Endothelial cell of umbilical vein (primary cell): ENCODE measurements at regions not wholly inside any gene's neighbourhood (a gene's known extent, or its start where the extent isn't known, plus 50 kb on each side); places are given as distances from the start of the nearest gene placed in this dataset.

Experiments used
- BruUV-seq: library from RNA; stranded (reverse); fragments of 400-500 nt; replicated peaks from 2 replicates; lab custom pipeline; 2021; lab: Mats Ljungman, UMichigan
- CTCF ChIA-PET: fragments of 300-600, 350-600 bp; sonication (Branson Sonifier 250); formaldehyde crosslinking; loops from one replicate; lab custom pipeline; 2021; ENCODE audit warnings: antibody characterized with exemption, inconsistent platforms; lab: Charles Lee
- POLR2A ChIA-PET: fragments of 300-600, 350-600 bp; sonication (Branson Sonifier 250); formaldehyde crosslinking; loops from one replicate; lab custom pipeline; 2021; ENCODE audit warnings: antibody characterized with exemption, inconsistent platforms; lab: Charles Lee
- DNase-seq: peaks from one replicate; pipeline ENCODE4 v3.0.0-alpha.2; 2011; ENCODE audit warnings: low read depth, low spot score
- FAIRE-seq: peaks from 2 replicates; lab custom pipeline; 2011; peaks lifted over from hg19 to GRCh38; lab: Jason Lieb, UNC
- H2AFZ ChIP-seq: 2 replicates; pipeline ENCODE4 v1.6.0; 2012; ENCODE audit warnings: low read depth, low read length, control low read depth, inconsistent platforms
- H3K27ac ChIP-seq: 2 replicates; pipeline ENCODE4 v1.5.1; 2011; ENCODE audit warnings: low read depth, mild to moderate bottlenecking, control low read depth, low read length, moderate library complexity; ENCODE audit not compliant: insufficient read depth
- H3K27me3 ChIP-seq, 2 experiments: 2 replicates each; pipeline versions ENCODE4 v1.6.0 to v1.6.1; 2011; ENCODE audit warnings: low read length in 2 of 2, mixed read lengths in 1 of 2; ENCODE audit not compliant: control insufficient read depth in 2 of 2, insufficient read depth in 2 of 2
- H3K36me3 ChIP-seq, 2 experiments: 2 replicates in 1 of 2; 3 replicates in 1 of 2; pipeline ENCODE4 v1.5.1; 2011; ENCODE audit warnings: low read length in 2 of 2, mild to moderate bottlenecking in 1 of 2, moderate library complexity in 1 of 2; ENCODE audit not compliant: control insufficient read depth in 2 of 2, insufficient read depth in 2 of 2; ENCODE audit errors: extremely low read depth in 1 of 2
- H3K4me1 ChIP-seq: 3 replicates; pipeline ENCODE4 v1.5.1; 2011; ENCODE audit warnings: mild to moderate bottlenecking, low read length; ENCODE audit not compliant: control insufficient read depth, insufficient read depth; ENCODE audit errors: extremely low read depth
- H3K4me2 ChIP-seq: 2 replicates; pipeline ENCODE4 v1.6.1; 2011; ENCODE audit warnings: low read length, control low read depth, mixed read lengths; ENCODE audit not compliant: insufficient read depth
- H3K4me3 ChIP-seq, 3 experiments: fragments of 200-600 bp in 1 of 3; sonication (generic), shearing (Covaris generic) in 1 of 3; replicated peaks in 1 of 3; 2 replicates each; pipeline ENCODE4 v1.5.1; 2011 to 2016; ENCODE audit warnings: control low read depth in 3 of 3, low read length in 3 of 3, mild to moderate bottlenecking in 2 of 3, inconsistent platforms in 1 of 3, low read depth in 1 of 3, moderate library complexity in 1 of 3; ENCODE audit not compliant: insufficient read depth in 1 of 3
- H3K79me2 ChIP-seq: 2 replicates; pipeline ENCODE4 v1.6.0; 2012; ENCODE audit warnings: low read length, inconsistent platforms; ENCODE audit not compliant: control insufficient read depth, insufficient read depth
- H3K9ac ChIP-seq: replicated peaks from 2 replicates; pipeline ENCODE3; 2011; ENCODE audit warnings: low read length, control low read depth; ENCODE audit not compliant: insufficient read depth; ENCODE audit errors: extremely low read depth
- H3K9me1 ChIP-seq: replicated peaks from 3 replicates; pipeline ENCODE4 v1.6.0; 2011; ENCODE audit warnings: mild to moderate bottlenecking, low read length; ENCODE audit not compliant: control insufficient read depth, insufficient read depth; ENCODE audit errors: extremely low read depth
- H3K9me3 ChIP-seq: replicated peaks from 2 replicates; pipeline ENCODE4 v1.5.1; 2012; ENCODE audit warnings: low read length, inconsistent platforms; ENCODE audit not compliant: control insufficient read depth, insufficient read depth
- H4K20me1 ChIP-seq: replicated peaks from 2 replicates; pipeline ENCODE3; 2011; ENCODE audit warnings: mild to moderate bottlenecking, low read length; ENCODE audit not compliant: control insufficient read depth, insufficient read depth; ENCODE audit errors: extremely low read depth
- CTCF ChIP-seq, 2 donors: IDR thresholded peaks; 1 replicate in 1 of 2; 2 replicates in 1 of 2; pipeline ENCODE4 v1.5.1; 2011; ENCODE audit warnings: low read length in 2 of 2, mild to moderate bottlenecking in 2 of 2, moderate library complexity in 2 of 2, control low read depth in 1 of 2, inconsistent platforms in 1 of 2, low read depth in 1 of 2; ENCODE audit not compliant: insufficient read depth in 1 of 2; ENCODE audit errors: extremely low read depth in 1 of 2
- EZH2 ChIP-seq: IDR thresholded peaks from 2 replicates; pipeline ENCODE4 v1.6.1; 2012; ENCODE audit warnings: borderline replicate concordance, low read depth, mild to moderate bottlenecking, moderate library complexity, low read length, inconsistent platforms; ENCODE audit not compliant: severe bottlenecking
- FOS ChIP-seq: IDR thresholded peaks from 2 replicates; pipeline ENCODE4 v1.6.1; 2011; ENCODE audit warnings: mild to moderate bottlenecking, low read length, moderate library complexity, borderline replicate concordance; ENCODE audit not compliant: insufficient read depth
- GATA2 ChIP-seq: IDR thresholded peaks from 2 replicates; pipeline ENCODE4 v1.7.0; 2011; ENCODE audit warnings: low read depth, mild to moderate bottlenecking, moderate library complexity, mixed read lengths, low read length; ENCODE audit not compliant: insufficient read length, insufficient read depth
- JUN ChIP-seq: IDR thresholded peaks from 2 replicates; pipeline ENCODE4 v1.6.1; 2011; ENCODE audit warnings: borderline replicate concordance, low read depth; ENCODE audit not compliant: insufficient read length, insufficient read depth
- MAX ChIP-seq: IDR thresholded peaks from 2 replicates; pipeline ENCODE4 v1.6.1; 2011; ENCODE audit not compliant: insufficient read depth, insufficient read length
- MYC ChIP-seq: IDR thresholded peaks from one replicate; pipeline ENCODE4 v1.6.1; 2011; ENCODE audit warnings: mild to moderate bottlenecking, low read depth, low read length
- POLR2A ChIP-seq: IDR thresholded peaks from 2 replicates; pipeline ENCODE4 v1.6.1; 2012; ENCODE audit warnings: low read depth, mild to moderate bottlenecking, control low read depth, low read length
- dilution Hi-C: fragments of 300-500 bp; cut with MboI; formaldehyde crosslinking; loops from one replicate; pipeline ENCODE4 v1.15.0; 2019; ENCODE audit warnings: low sequenced_read_pairs; ENCODE audit not compliant: extremely low pct_ligation_motif_present
- intact Hi-C: fragments of 100-400 bp; cut with micrococcal nuclease; formaldehyde crosslinking; loops from one replicate; pipeline ENCODE4 v1.10.0; 2022

- Histone ChIP-seq H3K36me3 (no peaks in the 10 kb centered on the region), H3K9me1 (no peaks in the 10 kb centered on the region), H3K4me1 (no peaks in the 10 kb centered on the region), H2AFZ (no peak overlapping the region), H3K27ac (no peak overlapping the region), H4K20me1 (no peaks in the 10 kb centered on the region), H3K27me3 (no peaks in the 10 kb centered on the region), H3K9me3 (peaks cover 2% of the 10 kb centered on the region), H3K4me2 (no peak overlapping the region), H3K4me3 (no peak overlapping the region), H3K9ac (no peak overlapping the region), H3K79me2 (no peaks in the 10 kb centered on the region)
- DNase-seq: no peak
- ChIA-PET CTCF (no interaction called here), POLR2A (no interaction called here)
- dilution Hi-C loops: no loop called here
- TF ChIP-seq MAX (no peak), GATA2 (no peak), FOS (no peak), CTCF (IDR thresholded peaks at IDR 0.05; ENCODE audit: extremely low read depth in 1 of 2, insufficient read depth in 1 of 2, low read depth in 1 of 2, low read length in 2 of 2) (no peak), MYC (no peak)
- BruUV-seq: no TSS peak
- intact Hi-C loops: no loop called here
- FAIRE-seq: no peak
Measured at GRCh38 chr2:2881499-2881898, 496.1 kb downstream of the EIPR1 start.

GRCh38 chr2:2880938-2881337 lies 496.7 kb downstream of the EIPR1 start:
- TF ChIP-seq MYC: no peak
- TF ChIP-seq POLR2A: no peak
- TF ChIP-seq GATA2: no peak
- TF ChIP-seq EZH2: no peak
- TF ChIP-seq JUN: no peak
- H2AFZ ChIP-seq: no peak overlapping the region
- FAIRE-seq: no peak
- intact Hi-C loops (no loop called here), dilution Hi-C loops (no loop called here)
- H3K9me3 ChIP-seq: peaks cover 2% of the 10 kb centered on the region
- BruUV-seq: no TSS peak
- no peak overlapping the region for H3K4me2 ChIP-seq
- no peaks in the 10 kb centered on the region for H3K36me3 ChIP-seq
- no peak overlapping the region for H3K27ac ChIP-seq
- no peaks in the 10 kb centered on the region for H3K9me1 ChIP-seq
- CTCF ChIA-PET: no interaction called here
- no peak overlapping the region for H3K4me3 ChIP-seq
- H3K4me1 ChIP-seq: no peaks in the 10 kb centered on the region
- DNase-seq: no peak
- no peaks in the 10 kb centered on the region for H3K79me2 ChIP-seq
- no peaks in the 10 kb centered on the region for H3K27me3 ChIP-seq
- no peaks in the 10 kb centered on the region for H4K20me1 ChIP-seq
- no peak overlapping the region for H3K9ac ChIP-seq
- POLR2A ChIA-PET: no interaction called here
